ENCODE measurements at regions not wholly inside any gene's neighbourhood (a gene's known extent, or its start where the extent isn't known, plus 50 kb on each side); places are given as distances from the start of the nearest gene placed in this dataset.

GRCh38 chr1:56374026-56374974, 205.1 kb downstream of the PLPP3 start:
- Mint-ChIP-seq H3K27ac (no peak overlapping the region), H3K4me1 (no peaks in the 10 kb centered on the region), H3K36me3 (no peaks in the 10 kb centered on the region), H3K27me3 (ENCODE audit: low read depth in 2 of 2) (peaks cover 8 to 25% of the 10 kb centered on the region in 2 donors), H3K4me3 (no peak overlapping the region), H3K9me3 (no peaks in the 10 kb centered on the region)
- H3K27ac ChIP-seq (ENCODE audit: low read length), result no peak overlapping the region
- 90% methylated on average over 14 of the region's 14 CpGs for WGBS (ENCODE audit: insufficient coverage)
- TF ChIP-seq CTCF (IDR thresholded peaks at IDR 0.05), result no peak
- no peaks in the 10 kb centered on the region for H3K4me1 ChIP-seq (ENCODE audit: control insufficient read depth, insufficient read depth, low read length)
- H3K36me3 ChIP-seq (ENCODE audit: control insufficient read depth, insufficient read depth, low read length), result no peaks in the 10 kb centered on the region
- H3K4me3 ChIP-seq (ENCODE audit: low read length), result no peak overlapping the region
- intact Hi-C loops (cut with micrococcal nuclease), result no loop called here
- no peaks in the 10 kb centered on the region for H3K9me3 ChIP-seq (ENCODE audit: control insufficient read depth, insufficient read depth, low read length)
- ATAC-seq (no peak), DNase-seq (no peak)
- no peaks in the 10 kb centered on the region for H3K27me3 ChIP-seq (ENCODE audit: control insufficient read depth, insufficient read depth, low read length)

GRCh38 chr1:56370513-56370912, 208.8 kb downstream of the PLPP3 start:
- Mint-ChIP-seq H3K4me1 (no peaks in the 10 kb centered on the region), H3K36me3 (no peaks in the 10 kb centered on the region), H3K4me3 (no peak overlapping the region), H3K27me3 (ENCODE audit: low read depth in 2 of 2) (peaks cover 3 to 11% of the 10 kb centered on the region in 2 donors), H3K9me3 (no peaks in the 10 kb centered on the region), H3K27ac (no peak overlapping the region)
- Histone ChIP-seq H3K27me3 (ENCODE audit: control insufficient read depth, insufficient read depth, low read length) (no peaks in the 10 kb centered on the region), H3K9me3 (ENCODE audit: control insufficient read depth, insufficient read depth, low read length) (no peaks in the 10 kb centered on the region), H3K4me1 (ENCODE audit: control insufficient read depth, insufficient read depth, low read length) (no peaks in the 10 kb centered on the region), H3K27ac (ENCODE audit: low read length) (no peak overlapping the region), H3K4me3 (ENCODE audit: low read length) (no peak overlapping the region), H3K36me3 (ENCODE audit: control insufficient read depth, insufficient read depth, low read length) (no peaks in the 10 kb centered on the region)
- WGBS (ENCODE audit: insufficient coverage), result 95% methylated on average over 4 of the region's 6 CpGs
- ATAC-seq (no peak), DNase-seq (no peak)
- TF ChIP-seq CTCF (IDR thresholded peaks at IDR 0.05), result no peak
- intact Hi-C loops (cut with micrococcal nuclease), result no loop called here

GRCh38 chr1:56363007-56363770, 216.2 kb downstream of the PLPP3 start:
- no peaks in the 10 kb centered on the region for H3K27me3 ChIP-seq (ENCODE audit: control insufficient read depth, insufficient read depth, low read length)
- DNase-seq (no peak), ATAC-seq (no peak)
- H3K9me3 ChIP-seq (ENCODE audit: control insufficient read depth, insufficient read depth, low read length), result no peaks in the 10 kb centered on the region
- Mint-ChIP-seq H3K36me3 (no peaks in the 10 kb centered on the region), H3K9me3 (no peaks in the 10 kb centered on the region), H3K27ac (no peak overlapping the region), H3K4me3 (no peak overlapping the region), H3K4me1 (no peaks in the 10 kb centered on the region), H3K27me3 (ENCODE audit: low read depth in 2 of 2) (no peaks in the 10 kb centered on the region)
- no peak overlapping the region for H3K4me3 ChIP-seq (ENCODE audit: low read length)
- no peaks in the 10 kb centered on the region for H3K36me3 ChIP-seq (ENCODE audit: control insufficient read depth, insufficient read depth, low read length)
- no peaks in the 10 kb centered on the region for H3K4me1 ChIP-seq (ENCODE audit: control insufficient read depth, insufficient read depth, low read length)
- H3K27ac ChIP-seq (ENCODE audit: low read length), result no peak overlapping the region
- no peak for TF ChIP-seq CTCF (IDR thresholded peaks at IDR 0.05)
- intact Hi-C loops (cut with micrococcal nuclease), result no loop called here
- 87% methylated on average over 6 of the region's 7 CpGs for WGBS (ENCODE audit: insufficient coverage)
